Sigmoid colon (tissue), 4 donors: ENCODE measurements at regions not wholly inside any gene's neighbourhood (a gene's known extent, or its start where the extent isn't known, plus 50 kb on each side); places are given as distances from the start of the nearest gene placed in this dataset.

Experiments used
- CTCF ChIP-seq, 4 experiments: fragments of 450-650 bp in 3 of 4; fragments of 200-600 bp in 1 of 4; IDR thresholded peaks; one replicate each; pipeline ENCODE4 v1.5.1; 2016 to 2019; ENCODE audit warnings: antibody characterized with exemption in 4 of 4, mild to moderate bottlenecking in 3 of 4, moderate library complexity in 2 of 4
- EP300 ChIP-seq, 4 donors: sonication (generic); formaldehyde crosslinking; IDR thresholded peaks; one replicate each; pipeline ENCODE4 v1.6.1; 2017; ENCODE audit warnings: antibody characterized with exemption in 4 of 4
- POLR2A ChIP-seq, 2 donors: fragments of 450-650 bp; IDR thresholded peaks; one replicate each; pipeline ENCODE4 v1.6.1; 2016; ENCODE audit warnings: antibody characterized with exemption in 2 of 2, mild to moderate bottlenecking in 2 of 2, moderate library complexity in 2 of 2
- POLR2AphosphoS5 ChIP-seq, 4 donors: sonication (generic); formaldehyde crosslinking; IDR thresholded peaks; one replicate each; pipeline ENCODE4 v1.6.1; 2017; ENCODE audit warnings: antibody characterized with exemption in 4 of 4

- TF ChIP-seq POLR2A (IDR thresholded peaks at IDR 0.05) (no peak), CTCF (IDR thresholded peaks at IDR 0.05) (no peak), POLR2AphosphoS5 (IDR thresholded peaks at IDR 0.05) (no peak), EP300 (IDR thresholded peaks at IDR 0.05) (no peak)
Observed at GRCh38 chr11:70646272-70647049, 248.1 kb downstream of the CTTN start.
